ENCODE measurements at regions not wholly inside any gene's neighbourhood (a gene's known extent, or its start where the extent isn't known, plus 50 kb on each side); places are given as distances from the start of the nearest gene placed in this dataset.
"Not testable (repeated sequence)": the region's sequence is repeated elsewhere in the genome, so short reads cannot be mapped to it uniquely, and the experiment has no call there.

DNA sequence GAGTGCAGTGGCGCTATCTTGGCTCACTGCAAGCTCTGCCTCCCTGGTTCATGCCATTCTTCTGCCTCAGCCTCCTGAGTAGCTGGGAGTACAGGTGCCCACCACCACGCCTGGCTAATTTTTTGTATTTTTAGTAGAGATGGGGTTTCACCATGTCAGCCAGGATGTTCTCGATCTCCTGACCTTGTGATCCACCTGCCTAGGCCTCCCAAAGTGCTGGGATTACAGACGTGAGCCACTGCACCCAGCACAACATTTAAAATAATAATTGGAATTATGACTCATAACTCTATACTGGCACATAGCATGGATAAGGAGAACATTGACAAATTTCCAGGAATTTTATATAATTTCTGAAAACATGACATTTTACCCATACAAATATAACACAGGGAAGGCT lies 54.2 kb downstream of the DBET start:
- H3K36me3 ChIP-seq; DNase-seq; H3K4me3 ChIP-seq; intact Hi-C loops (cut with DNase I); H3K27me3 ChIP-seq; H3K27ac ChIP-seq; H3K4me1 ChIP-seq (ENCODE audit: insufficient read depth); H3K9me3 ChIP-seq: not testable (repeated sequence)
- 37 to 53% (median 41%) methylated on average over 3 to 4 of the region's 4 CpGs for WGBS, 3 donors

DNA sequence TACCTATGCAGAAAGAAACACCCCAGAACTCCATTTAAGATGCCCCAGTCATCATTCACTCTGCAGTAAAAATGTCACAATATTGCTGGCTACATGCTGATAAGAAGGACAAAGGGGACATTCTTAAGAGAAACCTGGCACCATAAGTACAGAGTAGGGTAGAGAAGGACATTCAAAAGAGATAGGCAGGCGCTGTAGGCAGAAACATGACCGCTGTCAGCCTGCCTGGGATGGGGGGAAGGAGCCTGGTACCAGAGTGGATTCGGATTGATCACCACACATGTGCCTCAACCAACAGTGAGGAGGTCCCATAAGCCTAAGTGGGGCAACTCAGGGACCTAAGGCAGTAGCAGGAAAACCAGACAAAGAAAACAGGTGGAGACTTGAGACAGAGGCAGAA lies 54.1 kb upstream of the DUX4 start:
- H3K4me1 ChIP-seq (ENCODE audit: insufficient read depth); H3K27ac ChIP-seq; intact Hi-C loops (cut with DNase I); H3K36me3 ChIP-seq; H3K4me3 ChIP-seq; H3K9me3 ChIP-seq; DNase-seq; H3K27me3 ChIP-seq: not testable (repeated sequence)
- 41 to 63% (median 47%) methylated on average over 3 of the region's 3 CpGs for WGBS, 3 donors

DNA sequence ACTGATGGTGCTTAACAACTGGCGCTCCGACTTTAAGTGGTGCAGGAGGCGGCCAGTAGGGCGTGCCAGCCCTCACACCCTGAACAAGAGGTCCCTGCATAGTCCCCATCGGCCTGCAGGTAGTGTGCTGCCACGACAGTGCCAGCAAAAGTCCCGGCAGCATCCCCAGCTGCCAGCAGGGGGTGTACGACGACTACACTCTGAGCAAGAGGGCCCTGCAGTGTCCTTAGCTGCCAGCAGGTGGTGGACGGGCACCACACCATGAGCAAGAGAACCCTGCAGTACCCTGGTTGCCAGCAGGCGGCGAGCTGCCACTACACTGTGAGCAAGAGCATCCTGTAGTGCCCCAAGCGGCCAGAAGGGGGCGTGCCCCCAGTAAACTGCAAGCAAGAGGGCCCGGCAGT lies 53.5 kb upstream of the DUX4 start:
- intact Hi-C loops (cut with DNase I); H3K9me3 ChIP-seq; DNase-seq; H3K27me3 ChIP-seq; H3K36me3 ChIP-seq; H3K4me1 ChIP-seq (ENCODE audit: insufficient read depth); H3K27ac ChIP-seq; H3K4me3 ChIP-seq: not testable (repeated sequence)
- WGBS, 3 donors: 54 to 76% (median 69%) methylated on average over 4 to 10 of the region's 15 CpGs

DNA sequence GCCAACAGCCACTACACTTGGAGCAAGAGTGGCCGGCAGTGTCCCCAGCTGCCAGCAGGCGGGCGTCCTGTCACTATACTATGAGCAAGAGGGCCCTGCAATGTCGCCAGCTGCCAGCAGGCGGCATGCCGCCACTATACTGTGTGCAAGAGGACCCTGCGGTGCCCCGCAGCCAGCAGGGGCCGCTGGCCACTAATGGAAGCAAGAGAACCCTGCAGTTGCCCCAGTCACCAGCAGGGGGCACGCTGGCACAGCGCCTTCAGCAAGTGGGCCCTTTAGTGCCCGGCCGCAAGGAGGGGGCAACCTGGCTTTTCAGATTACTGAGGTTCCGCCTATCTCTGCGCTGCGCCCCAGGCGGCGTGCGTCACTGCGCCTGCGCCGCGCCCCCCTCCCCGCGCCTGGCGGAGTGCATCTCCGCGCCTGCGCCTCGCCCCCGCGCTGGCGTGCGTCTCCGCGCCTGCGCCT lies 53.0 kb upstream of the DUX4 start:
- H3K9me3 ChIP-seq; H3K27me3 ChIP-seq; H3K4me3 ChIP-seq; intact Hi-C loops (cut with DNase I); H3K27ac ChIP-seq; H3K36me3 ChIP-seq; H3K4me1 ChIP-seq (ENCODE audit: insufficient read depth): not testable (repeated sequence)
- 72 to 77% methylated on average over 20 to 25 of the region's 37 CpGs; no CpG with 5 or more reads in 1 of the 3 donors for WGBS, 3 donors
- peak in 2 of 5 donors; percentile 49 to 51 for DNase-seq

DNA sequence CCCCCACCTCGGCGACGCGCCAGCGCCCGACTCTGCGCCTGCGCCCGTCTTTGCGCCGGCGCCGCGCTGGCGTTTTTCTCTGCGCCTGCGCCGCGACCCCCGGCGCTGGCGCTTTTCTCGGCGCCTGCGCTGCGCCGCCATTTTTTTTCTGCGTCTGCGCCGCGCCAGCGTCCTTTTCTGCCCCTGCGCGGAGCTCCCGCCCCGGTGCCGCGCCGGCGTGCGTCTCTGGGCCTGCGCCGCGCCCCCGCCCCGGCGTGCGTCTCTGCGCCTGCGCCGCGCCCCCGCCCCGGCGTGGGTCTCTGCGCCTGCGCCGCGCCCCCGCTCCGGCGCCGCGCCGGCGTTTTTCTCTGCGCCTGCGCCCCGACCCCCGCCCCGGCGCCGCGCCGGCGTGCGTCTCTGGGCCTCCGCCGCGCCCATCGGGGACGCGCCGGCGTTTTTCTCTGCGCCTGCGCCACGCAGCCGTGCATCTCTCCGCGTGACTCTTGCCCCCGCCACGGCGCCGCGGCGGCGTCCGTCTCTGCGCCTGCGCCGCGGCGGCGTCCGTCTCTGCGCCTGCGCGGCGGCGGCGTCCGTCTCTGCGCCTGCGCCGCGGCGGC lies 52.4 kb upstream of the DUX4 start:
- intact Hi-C loops (cut with DNase I): not testable (repeated sequence)
- 73 to 79% (median 78%) methylated on average over 24 to 97 of the region's 118 CpGs for whole genome bisulfite sequencing, 3 donors

DNA sequence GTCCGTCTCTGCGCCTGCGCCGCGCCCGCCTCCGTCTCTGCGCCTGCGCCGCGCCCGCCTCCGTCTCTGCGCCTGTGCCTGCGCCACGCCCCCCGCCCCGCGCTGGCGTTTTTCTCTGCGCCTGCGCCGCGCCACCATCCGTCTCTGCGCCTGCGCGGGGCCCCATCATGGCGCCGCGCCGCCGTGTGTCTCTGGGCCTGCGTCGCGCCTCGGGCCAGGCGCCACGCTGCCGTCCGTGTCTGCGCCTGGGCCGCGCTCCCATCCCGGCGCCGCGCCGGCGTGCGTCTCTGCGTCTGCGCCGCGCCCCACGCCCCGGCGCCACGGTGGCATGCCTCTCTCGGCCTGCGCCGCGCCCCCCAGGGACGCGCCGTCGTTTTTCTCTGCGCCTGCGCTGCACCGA lies 51.8 kb upstream of the DUX4 start:
- H3K4me1 ChIP-seq (ENCODE audit: insufficient read depth): no peaks in the 10 kb centered on the region
- TF ChIP-seq, protein P1, sequence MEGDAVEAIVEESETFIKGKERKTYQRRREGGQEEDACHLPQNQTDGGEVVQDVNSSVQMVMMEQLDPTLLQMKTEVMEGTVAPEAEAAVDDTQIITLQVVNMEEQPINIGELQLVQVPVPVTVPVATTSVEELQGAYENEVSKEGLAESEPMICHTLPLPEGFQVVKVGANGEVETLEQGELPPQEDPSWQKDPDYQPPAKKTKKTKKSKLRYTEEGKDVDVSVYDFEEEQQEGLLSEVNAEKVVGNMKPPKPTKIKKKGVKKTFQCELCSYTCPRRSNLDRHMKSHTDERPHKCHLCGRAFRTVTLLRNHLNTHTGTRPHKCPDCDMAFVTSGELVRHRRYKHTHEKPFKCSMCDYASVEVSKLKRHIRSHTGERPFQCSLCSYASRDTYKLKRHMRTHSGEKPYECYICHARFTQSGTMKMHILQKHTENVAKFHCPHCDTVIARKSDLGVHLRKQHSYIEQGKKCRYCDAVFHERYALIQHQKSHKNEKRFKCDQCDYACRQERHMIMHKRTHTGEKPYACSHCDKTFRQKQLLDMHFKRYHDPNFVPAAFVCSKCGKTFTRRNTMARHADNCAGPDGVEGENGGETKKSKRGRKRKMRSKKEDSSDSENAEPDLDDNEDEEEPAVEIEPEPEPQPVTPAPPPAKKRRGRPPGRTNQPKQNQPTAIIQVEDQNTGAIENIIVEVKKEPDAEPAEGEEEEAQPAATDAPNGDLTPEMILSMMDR (IDR thresholded peaks at IDR 0.05): no peak
- no peak for TF ChIP-seq EP300 (IDR thresholded peaks at IDR 0.05)
- 70 to 78% (median 78%) methylated on average over 56 to 69 of the region's 70 CpGs for WGBS, 3 donors
- H3K27ac ChIP-seq: no peak overlapping the region
- H3K27me3 ChIP-seq: no peaks in the 10 kb centered on the region
- no peaks in the 10 kb centered on the region for H3K36me3 ChIP-seq
- H3K9me3 ChIP-seq: no peaks in the 10 kb centered on the region
- H3K4me3 ChIP-seq: no peak overlapping the region
- intact Hi-C loops (cut with DNase I): no loop called here
- peak in 1 of 5 donors; percentile 45 for DNase-seq

More for the DNA sequence above, 52.4 kb upstream of the DUX4 start:
- not testable (repeated sequence) for H3K36me3 ChIP-seq; H3K4me1 ChIP-seq (ENCODE audit: insufficient read depth); H3K27ac ChIP-seq; H3K4me3 ChIP-seq; H3K9me3 ChIP-seq; H3K27me3 ChIP-seq; DNase-seq

DNA sequence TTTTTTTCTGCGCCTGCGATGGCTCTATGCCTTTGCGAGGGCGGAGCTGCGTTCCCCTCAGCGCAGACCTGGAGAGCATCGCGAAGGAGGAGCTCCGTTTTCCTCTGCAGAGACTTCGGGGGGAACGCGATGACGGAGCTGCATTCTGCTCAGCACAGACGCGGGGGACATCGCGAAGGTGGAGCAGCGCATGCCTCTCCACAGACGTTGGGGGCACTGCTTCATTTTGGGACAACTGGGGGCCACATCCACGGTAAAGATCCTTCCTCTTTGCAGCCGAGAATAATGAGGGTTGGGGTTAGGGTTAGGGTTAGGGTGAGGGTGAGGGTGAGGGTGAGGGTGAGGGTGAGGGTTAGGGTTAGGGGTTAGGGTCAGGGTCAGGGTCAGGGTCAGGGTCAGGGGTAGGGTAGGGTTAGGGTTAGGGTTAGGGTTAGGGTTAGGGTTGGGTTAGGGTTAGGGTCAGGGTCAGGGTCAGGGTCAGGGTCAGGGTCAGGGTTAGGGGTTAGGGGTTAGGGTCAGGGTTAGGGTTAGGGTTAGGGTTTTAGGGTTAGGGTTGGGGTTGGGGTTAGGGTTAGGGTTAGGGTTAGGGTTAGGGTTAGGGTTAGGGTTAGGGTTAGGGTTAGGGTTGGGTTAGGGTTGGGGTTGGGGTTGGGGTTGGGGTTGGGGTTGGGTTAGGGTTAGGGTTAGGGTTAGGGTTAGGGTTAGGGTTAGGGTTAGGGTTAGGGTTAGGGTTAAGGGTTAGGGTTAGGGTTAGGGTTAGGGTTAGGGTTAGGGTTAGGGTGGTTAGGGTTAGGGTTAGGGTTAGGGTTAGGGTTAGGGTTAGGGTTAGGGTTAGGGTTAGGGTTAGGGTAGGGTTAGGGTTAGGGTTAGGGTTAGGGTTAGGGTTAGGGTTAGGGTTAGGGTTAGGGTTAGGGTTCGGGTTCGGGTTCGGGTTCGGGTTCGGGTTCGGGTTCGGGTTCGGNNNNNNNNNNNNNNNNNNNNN lies 51.1 kb upstream of the DUX4 start:
- H3K4me1 ChIP-seq (ENCODE audit: insufficient read depth); H3K9me3 ChIP-seq; H3K36me3 ChIP-seq; H3K27me3 ChIP-seq; H3K4me3 ChIP-seq; H3K27ac ChIP-seq; intact Hi-C loops (cut with DNase I): not testable (repeated sequence)
- 77 to 88% (median 78%) methylated on average over 16 to 24 of the region's 29 CpGs for WGBS, 3 donors
- peak in 2 of 5 donors; percentile 50 to 75 for DNase-seq
